ENCODE measurements at regions not wholly inside any gene's neighbourhood (a gene's known extent, or its start where the extent isn't known, plus 50 kb on each side); places are given as distances from the start of the nearest gene placed in this dataset.

DNA sequence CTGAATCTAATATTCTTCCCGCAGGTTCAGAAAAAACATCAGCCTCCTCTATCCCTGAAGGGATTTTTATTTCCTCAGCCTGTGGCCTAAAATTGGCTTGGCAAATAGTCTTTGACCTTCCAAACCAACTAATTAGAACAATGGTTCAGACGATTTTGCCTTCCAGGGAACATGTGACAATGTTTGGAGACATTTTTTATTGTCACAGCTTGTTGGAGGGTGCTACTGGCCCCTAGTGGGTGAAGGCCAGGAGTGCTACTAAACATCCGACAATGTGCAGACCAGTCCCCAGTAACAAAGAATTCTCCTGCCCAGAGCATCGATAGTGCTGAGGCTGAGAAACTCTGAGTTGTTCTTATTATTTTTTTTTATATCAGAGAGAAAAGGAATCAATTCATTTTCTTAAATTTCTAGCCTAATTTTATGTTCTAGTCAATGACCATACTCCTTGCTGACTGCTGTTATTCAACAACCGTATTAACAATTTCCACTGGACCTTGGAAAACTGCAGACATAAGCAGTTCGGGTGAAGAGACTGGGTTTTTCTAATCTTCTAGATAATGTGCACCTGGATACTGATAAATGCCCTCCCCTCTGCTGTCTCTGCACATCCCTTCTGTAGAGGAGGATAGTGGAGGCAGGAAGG is 280.7 kb downstream of the LMX1A start:
- no peaks in the 10 kb centered on the region for H4K20me1 ChIP-seq (ENCODE audit: control insufficient read depth, insufficient read depth, low read depth, low read length)
- no peaks in the 10 kb centered on the region for H3K79me2 ChIP-seq (ENCODE audit: control insufficient read depth, low read length)
- H3K36me3 ChIP-seq (ENCODE audit: control insufficient read depth, low read length), result no peaks in the 10 kb centered on the region
- no peaks in the 10 kb centered on the region for H3F3A ChIP-seq (ENCODE audit: control insufficient read depth, insufficient read depth)
- H3K4me1 ChIP-seq (ENCODE audit: control insufficient read depth, low read length), result no peaks in the 10 kb centered on the region
- H3K9me2 ChIP-seq (replicated peaks; ENCODE audit: control insufficient read depth, low read length), result no peaks in the 10 kb centered on the region
- no peaks in the 10 kb centered on the region for H3K9me3 ChIP-seq (ENCODE audit: control insufficient read depth, insufficient read depth, low read length)
- H3K27me3 ChIP-seq (ENCODE audit: control insufficient read depth, low read length), result no peaks in the 10 kb centered on the region
- no peak overlapping the region for H3K27ac ChIP-seq (ENCODE audit: low read depth, low read length)
- no peak overlapping the region for H3K4me3 ChIP-seq (ENCODE audit: low read length)
- H3K4me2 ChIP-seq (ENCODE audit: low read length), result no peak overlapping the region
- no peak for TF ChIP-seq EZH2phosphoT487 (IDR thresholded peaks at IDR 0.05; ENCODE audit: borderline replicate concordance, low read length)
- TF ChIP-seq, protein P1, sequence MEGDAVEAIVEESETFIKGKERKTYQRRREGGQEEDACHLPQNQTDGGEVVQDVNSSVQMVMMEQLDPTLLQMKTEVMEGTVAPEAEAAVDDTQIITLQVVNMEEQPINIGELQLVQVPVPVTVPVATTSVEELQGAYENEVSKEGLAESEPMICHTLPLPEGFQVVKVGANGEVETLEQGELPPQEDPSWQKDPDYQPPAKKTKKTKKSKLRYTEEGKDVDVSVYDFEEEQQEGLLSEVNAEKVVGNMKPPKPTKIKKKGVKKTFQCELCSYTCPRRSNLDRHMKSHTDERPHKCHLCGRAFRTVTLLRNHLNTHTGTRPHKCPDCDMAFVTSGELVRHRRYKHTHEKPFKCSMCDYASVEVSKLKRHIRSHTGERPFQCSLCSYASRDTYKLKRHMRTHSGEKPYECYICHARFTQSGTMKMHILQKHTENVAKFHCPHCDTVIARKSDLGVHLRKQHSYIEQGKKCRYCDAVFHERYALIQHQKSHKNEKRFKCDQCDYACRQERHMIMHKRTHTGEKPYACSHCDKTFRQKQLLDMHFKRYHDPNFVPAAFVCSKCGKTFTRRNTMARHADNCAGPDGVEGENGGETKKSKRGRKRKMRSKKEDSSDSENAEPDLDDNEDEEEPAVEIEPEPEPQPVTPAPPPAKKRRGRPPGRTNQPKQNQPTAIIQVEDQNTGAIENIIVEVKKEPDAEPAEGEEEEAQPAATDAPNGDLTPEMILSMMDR (IDR thresholded peaks at IDR 0.05; ENCODE audit: low read depth, low read length, poor library complexity, severe bottlenecking), result peak; percentile 33

DNA sequence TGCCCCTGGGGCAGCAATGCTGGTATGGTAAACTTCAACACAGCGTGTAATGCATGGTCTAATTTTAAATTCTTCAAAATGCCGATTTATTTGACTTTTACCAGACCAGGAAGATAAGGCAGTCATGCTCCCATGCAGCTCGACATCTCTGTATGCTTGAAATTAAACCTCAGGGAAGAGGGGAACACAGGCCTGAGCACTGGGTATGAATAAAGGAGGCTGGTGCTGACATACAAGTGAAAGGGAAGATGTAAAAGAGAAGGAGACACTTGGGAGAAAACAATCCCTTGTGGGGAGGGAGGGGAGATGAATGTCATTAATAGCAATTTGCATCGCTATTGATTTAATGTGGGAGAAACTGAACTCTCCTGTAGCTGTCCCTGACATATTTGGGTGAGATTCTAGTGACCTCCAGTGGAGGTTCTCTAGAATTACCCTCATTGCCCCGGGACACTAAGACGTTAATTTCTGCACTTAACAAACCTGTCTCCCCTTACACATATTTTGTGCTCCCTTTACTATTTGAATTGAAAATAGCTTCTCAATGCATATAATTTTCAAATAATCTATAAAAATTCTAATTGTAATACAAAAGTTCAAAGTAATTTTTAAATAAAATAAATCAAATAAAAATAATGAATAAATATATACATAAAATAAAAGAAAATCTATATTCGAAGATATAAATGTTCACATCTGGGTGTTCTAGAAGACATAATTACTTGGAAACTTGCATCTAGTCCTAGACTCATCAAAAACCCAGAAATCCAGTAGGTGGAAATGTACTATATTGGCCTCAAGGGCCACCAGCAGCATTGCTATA is 283.1 kb downstream of the LMX1A start:
- TF ChIP-seq, protein P1 (IDR thresholded peaks at IDR 0.05; ENCODE audit: low read depth, low read length, poor library complexity, severe bottlenecking), result peak; percentile 49
- no peak for TF ChIP-seq EZH2phosphoT487 (IDR thresholded peaks at IDR 0.05; ENCODE audit: borderline replicate concordance, low read length)
- H3K27ac ChIP-seq (ENCODE audit: low read depth, low read length), result no peak overlapping the region
- H3K4me1 ChIP-seq (ENCODE audit: control insufficient read depth, low read length), result no peaks in the 10 kb centered on the region
- H4K20me1 ChIP-seq (ENCODE audit: control insufficient read depth, insufficient read depth, low read depth, low read length), result no peaks in the 10 kb centered on the region
- no peaks in the 10 kb centered on the region for H3K79me2 ChIP-seq (ENCODE audit: control insufficient read depth, low read length)
- H3K27me3 ChIP-seq (ENCODE audit: control insufficient read depth, low read length), result no peaks in the 10 kb centered on the region
- H3K9me2 ChIP-seq (replicated peaks; ENCODE audit: control insufficient read depth, low read length), result no peaks in the 10 kb centered on the region
- no peaks in the 10 kb centered on the region for H3F3A ChIP-seq (ENCODE audit: control insufficient read depth, insufficient read depth)
- no peak overlapping the region for H3K4me2 ChIP-seq (ENCODE audit: low read length)
- H3K4me3 ChIP-seq (ENCODE audit: low read length), result no peak overlapping the region
- no peaks in the 10 kb centered on the region for H3K9me3 ChIP-seq (ENCODE audit: control insufficient read depth, insufficient read depth, low read length)
- H3K36me3 ChIP-seq (ENCODE audit: control insufficient read depth, low read length), result no peaks in the 10 kb centered on the region

DNA sequence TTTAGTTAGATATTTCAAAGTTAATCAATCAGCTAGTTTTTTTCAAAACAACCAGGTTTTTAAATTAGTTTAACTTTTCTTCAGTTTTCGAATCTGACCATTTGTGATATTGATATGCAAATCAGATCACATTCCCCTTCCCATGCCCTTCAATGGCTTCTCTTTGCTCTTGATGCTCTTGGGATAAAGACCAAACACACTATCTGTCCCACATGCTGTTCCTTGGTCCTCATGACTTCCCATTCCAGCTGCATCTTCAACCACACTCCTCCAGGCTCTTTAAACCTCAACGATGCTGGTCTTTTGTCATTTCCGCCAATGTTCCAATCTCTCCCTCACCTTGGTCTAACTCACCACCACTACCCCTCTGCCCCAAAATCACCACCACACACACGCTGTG is 285.8 kb downstream of the LMX1A start:
- no peak overlapping the region for H3K4me3 ChIP-seq (ENCODE audit: low read length)
- H3K4me2 ChIP-seq (ENCODE audit: low read length), result no peak overlapping the region
- no peaks in the 10 kb centered on the region for H3K27me3 ChIP-seq (ENCODE audit: control insufficient read depth, low read length)
- no peaks in the 10 kb centered on the region for H3K4me1 ChIP-seq (ENCODE audit: control insufficient read depth, low read length)
- H3K36me3 ChIP-seq (ENCODE audit: control insufficient read depth, low read length), result no peaks in the 10 kb centered on the region
- H3K79me2 ChIP-seq (ENCODE audit: control insufficient read depth, low read length), result no peaks in the 10 kb centered on the region
- H3K9me2 ChIP-seq (replicated peaks; ENCODE audit: control insufficient read depth, low read length), result no peaks in the 10 kb centered on the region
- H3K9me3 ChIP-seq (ENCODE audit: control insufficient read depth, insufficient read depth, low read length), result no peaks in the 10 kb centered on the region
- no peaks in the 10 kb centered on the region for H4K20me1 ChIP-seq (ENCODE audit: control insufficient read depth, insufficient read depth, low read depth, low read length)
- H3F3A ChIP-seq (ENCODE audit: control insufficient read depth, insufficient read depth), result no peaks in the 10 kb centered on the region
- H3K27ac ChIP-seq (ENCODE audit: low read depth, low read length), result no peak overlapping the region
- TF ChIP-seq, protein P1 (IDR thresholded peaks at IDR 0.05; ENCODE audit: low read depth, low read length, poor library complexity, severe bottlenecking), result no peak
- no peak for TF ChIP-seq EZH2phosphoT487 (IDR thresholded peaks at IDR 0.05; ENCODE audit: borderline replicate concordance, low read length)
